Keratinocyte (primary cell): ENCODE measurements at regions not wholly inside any gene's neighbourhood (a gene's known extent, or its start where the extent isn't known, plus 50 kb on each side); places are given as distances from the start of the nearest gene placed in this dataset.

ENCODE experiments used
- DNase-seq: peaks from one replicate; pipeline ENCODE4 v3.0.0-alpha.2; 2011; ENCODE audit warnings: low read depth, missing footprints, low spot score
- FAIRE-seq: peaks from 2 replicates; lab custom pipeline; 2011; peaks lifted over from hg19 to GRCh38; lab: Jason Lieb, UNC
- H2AFZ ChIP-seq: 2 replicates; pipeline ENCODE4 v1.6.0; 2012; ENCODE audit warnings: low read length, control low read depth, inconsistent platforms; ENCODE audit not compliant: control insufficient read depth
- H3K27ac ChIP-seq: 2 replicates; pipeline ENCODE4 v1.5.1; 2011; ENCODE audit warnings: low read length; ENCODE audit not compliant: control insufficient read depth, insufficient read depth
- H3K27me3 ChIP-seq: 3 replicates; pipeline ENCODE4 v1.6.0; 2011; ENCODE audit warnings: low read length; ENCODE audit not compliant: control insufficient read depth, insufficient read depth; ENCODE audit errors: extremely low read depth
- H3K36me3 ChIP-seq, 2 experiments: 2 replicates in 1 of 2; 3 replicates in 1 of 2; pipeline ENCODE4 v1.5.1; 2011; ENCODE audit warnings: low read length in 2 of 2, mild to moderate bottlenecking in 1 of 2; ENCODE audit not compliant: control insufficient read depth in 2 of 2, insufficient read depth in 2 of 2; ENCODE audit errors: extremely low read depth in 1 of 2
- H3K4me1 ChIP-seq: 3 replicates; pipeline ENCODE4 v1.5.1; 2011; ENCODE audit warnings: low read length; ENCODE audit not compliant: control insufficient read depth, insufficient read depth; ENCODE audit errors: extremely low read depth
- H3K4me2 ChIP-seq: 3 replicates; pipeline ENCODE4 v1.6.0; 2011; ENCODE audit warnings: low read depth, low read length; ENCODE audit not compliant: control insufficient read depth, insufficient read depth; ENCODE audit errors: extremely low read depth
- H3K4me3 ChIP-seq, 3 experiments: fragments of 200-600 bp in 1 of 3; sonication (generic) in 1 of 3; 2 replicates in 2 of 3; 3 replicates in 1 of 3; pipeline ENCODE4 v1.5.1; 2011 to 2016; ENCODE audit warnings: low read length in 3 of 3, mild to moderate bottlenecking in 3 of 3, control low read depth in 2 of 3, inconsistent platforms in 1 of 3, low read depth in 1 of 3, mixed read lengths in 1 of 3, mixed run types in 1 of 3, moderate library complexity in 1 of 3; ENCODE audit not compliant: control insufficient read depth in 2 of 3, insufficient read depth in 2 of 3; ENCODE audit errors: extremely low read depth in 1 of 3
- H3K79me2 ChIP-seq: 2 replicates; pipeline ENCODE4 v1.6.0; 2012; ENCODE audit warnings: low read length; ENCODE audit not compliant: control insufficient read depth, insufficient read depth
- H3K9ac ChIP-seq: 3 replicates; pipeline ENCODE4 v1.6.0; 2011; ENCODE audit warnings: low read length; ENCODE audit not compliant: control insufficient read depth, insufficient read depth; ENCODE audit errors: extremely low read depth
- H3K9me1 ChIP-seq: 3 replicates; pipeline ENCODE4 v1.6.0; 2011; ENCODE audit warnings: low read length; ENCODE audit not compliant: control insufficient read depth, insufficient read depth; ENCODE audit errors: extremely low read depth
- H3K9me3 ChIP-seq: 2 replicates; pipeline ENCODE4 v1.5.1; 2012; ENCODE audit warnings: low read depth, low read length; ENCODE audit not compliant: control insufficient read depth
- H4K20me1 ChIP-seq: 3 replicates; pipeline ENCODE4 v1.6.0; 2011; ENCODE audit warnings: low read length; ENCODE audit not compliant: control insufficient read depth, insufficient read depth; ENCODE audit errors: extremely low read depth
- EZH2 ChIP-seq: IDR thresholded peaks from one replicate; pipeline ENCODE4 v1.6.1; 2012; ENCODE audit warnings: inconsistent platforms, mild to moderate bottlenecking, low read length, moderate library complexity
- dilution Hi-C: fragments of 300-500 bp; cut with MboI; formaldehyde crosslinking; loops from one replicate; pipeline ENCODE4 v1.7.0; 2020; ENCODE audit warnings: low sequenced_read_pairs; ENCODE audit not compliant: extremely low pct_ligation_motif_present
- TF ChIP-seq, protein P1 (sequence below), 3 experiments: IDR thresholded peaks in 1 of 3; conservative IDR thresholded peaks in 1 of 3; optimal IDR thresholded peaks in 1 of 3; 2 replicates in 2 of 3; 3 replicates in 1 of 3; pipeline versions ENCODE3 to v1.5.1; 2011; ENCODE audit warnings: low read length in 3 of 3, mild to moderate bottlenecking in 3 of 3, moderate library complexity in 2 of 3, control low read depth in 1 of 3, inconsistent platforms in 1 of 3; ENCODE audit not compliant: insufficient read depth in 2 of 3; ENCODE audit errors: extremely low read depth in 1 of 3

GRCh38 chr13:59034198-59034597, 1129.5 kb downstream of the DIAPH3 start:
- H3K27ac ChIP-seq: no peak overlapping the region
- no peaks in the 10 kb centered on the region for H3K9me1 ChIP-seq
- H3K36me3 ChIP-seq: no peaks in the 10 kb centered on the region
- dilution Hi-C loops: no loop called here
- H3K4me1 ChIP-seq: no peaks in the 10 kb centered on the region
- no peak for FAIRE-seq
- no peak overlapping the region for H2AFZ ChIP-seq
- TF ChIP-seq, protein P1, sequence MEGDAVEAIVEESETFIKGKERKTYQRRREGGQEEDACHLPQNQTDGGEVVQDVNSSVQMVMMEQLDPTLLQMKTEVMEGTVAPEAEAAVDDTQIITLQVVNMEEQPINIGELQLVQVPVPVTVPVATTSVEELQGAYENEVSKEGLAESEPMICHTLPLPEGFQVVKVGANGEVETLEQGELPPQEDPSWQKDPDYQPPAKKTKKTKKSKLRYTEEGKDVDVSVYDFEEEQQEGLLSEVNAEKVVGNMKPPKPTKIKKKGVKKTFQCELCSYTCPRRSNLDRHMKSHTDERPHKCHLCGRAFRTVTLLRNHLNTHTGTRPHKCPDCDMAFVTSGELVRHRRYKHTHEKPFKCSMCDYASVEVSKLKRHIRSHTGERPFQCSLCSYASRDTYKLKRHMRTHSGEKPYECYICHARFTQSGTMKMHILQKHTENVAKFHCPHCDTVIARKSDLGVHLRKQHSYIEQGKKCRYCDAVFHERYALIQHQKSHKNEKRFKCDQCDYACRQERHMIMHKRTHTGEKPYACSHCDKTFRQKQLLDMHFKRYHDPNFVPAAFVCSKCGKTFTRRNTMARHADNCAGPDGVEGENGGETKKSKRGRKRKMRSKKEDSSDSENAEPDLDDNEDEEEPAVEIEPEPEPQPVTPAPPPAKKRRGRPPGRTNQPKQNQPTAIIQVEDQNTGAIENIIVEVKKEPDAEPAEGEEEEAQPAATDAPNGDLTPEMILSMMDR (optimal IDR thresholded peaks at IDR 0.05 in 1 of 3, IDR thresholded peaks at IDR 0.05 in 1 of 3, conservative IDR thresholded peaks at IDR 0.05 in 1 of 3; ENCODE audit: extremely low read depth in 1 of 3, insufficient read depth in 2 of 3, low read length in 3 of 3): no peak
- TF ChIP-seq EZH2: no peak
- H4K20me1 ChIP-seq: no peaks in the 10 kb centered on the region
- no peaks in the 10 kb centered on the region for H3K79me2 ChIP-seq
- no peak overlapping the region for H3K4me2 ChIP-seq
- DNase-seq: no peak
- no peaks in the 10 kb centered on the region for H3K9me3 ChIP-seq
- H3K27me3 ChIP-seq: no peaks in the 10 kb centered on the region
- no peak overlapping the region for H3K9ac ChIP-seq
- H3K4me3 ChIP-seq: no peak overlapping the region

DNA sequence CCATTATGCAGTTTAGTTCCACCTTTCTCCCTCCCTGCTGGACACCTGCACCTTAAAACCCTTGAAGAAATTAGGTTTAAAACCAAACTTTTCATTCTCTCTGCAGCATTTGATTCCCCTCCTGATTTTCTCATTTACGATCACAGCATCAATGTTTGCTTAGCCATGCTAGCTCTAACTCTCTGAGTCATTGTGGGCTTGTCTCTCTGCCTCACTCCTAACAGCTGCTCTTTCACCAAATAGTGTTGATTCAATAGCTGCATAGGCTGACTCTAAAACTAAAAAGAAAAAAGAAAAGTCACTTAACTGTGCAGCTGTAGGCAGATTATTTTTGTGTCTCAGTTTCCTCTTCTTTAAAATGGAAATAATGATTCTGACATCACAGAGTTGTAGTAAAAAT, 1124.9 kb downstream of the DIAPH3 start:
- FAIRE-seq (no peak), DNase-seq (no peak)
- Histone ChIP-seq H3K4me2 (no peak overlapping the region), H3K27ac (no peak overlapping the region), H2AFZ (no peak overlapping the region), H4K20me1 (no peaks in the 10 kb centered on the region), H3K4me3 (no peak overlapping the region), H3K79me2 (no peaks in the 10 kb centered on the region), H3K27me3 (no peaks in the 10 kb centered on the region), H3K9me1 (no peaks in the 10 kb centered on the region), H3K36me3 (no peaks in the 10 kb centered on the region), H3K9ac (no peak overlapping the region), H3K4me1 (no peaks in the 10 kb centered on the region), H3K9me3 (no peaks in the 10 kb centered on the region)
- TF ChIP-seq, protein P1 (optimal IDR thresholded peaks at IDR 0.05 in 1 of 3, IDR thresholded peaks at IDR 0.05 in 1 of 3, conservative IDR thresholded peaks at IDR 0.05 in 1 of 3; ENCODE audit: extremely low read depth in 1 of 3, insufficient read depth in 2 of 3, low read length in 3 of 3): no peak
- TF ChIP-seq EZH2: no peak
- dilution Hi-C loops: no loop called here
